ENCODE measurements at regions not wholly inside any gene's neighbourhood (a gene's known extent, or its start where the extent isn't known, plus 50 kb on each side); places are given as distances from the start of the nearest gene placed in this dataset.

GRCh38 chr1:30400507-30400906 is 322.9 kb downstream of the MATN1 start:
- DNase-seq: no peak

- DNase-seq: no peak
Observed at GRCh38 chr1:30399026-30399425, 324.4 kb downstream of the MATN1 start.

- DNase-seq: no peak
Observed at GRCh38 chr1:30397576-30397975, 325.8 kb downstream of the MATN1 start.

- no peak for DNase-seq
Observed at GRCh38 chr1:30395631-30396030, 327.8 kb downstream of the MATN1 start.

- DNase-seq: no peak
Observed at GRCh38 chr1:30388386-30388785, 335.0 kb downstream of the MATN1 start.

GRCh38 chr1:30386156-30386926 is 337.0 kb downstream of the MATN1 start:
- DNase-seq: no peak

GRCh38 chr1:30385246-30385995 is 338.0 kb downstream of the MATN1 start:
- no peak for DNase-seq

GRCh38 chr1:30384286-30385245 is 338.8 kb downstream of the MATN1 start:
- DNase-seq: no peak

- no peak for DNase-seq
Observed at GRCh38 chr1:30383221-30383711, 340.1 kb downstream of the MATN1 start.

- no peak for DNase-seq
Observed at GRCh38 chr1:30382496-30382895, 340.9 kb downstream of the MATN1 start.

GRCh38 chr1:30381671-30382365 is 341.6 kb downstream of the MATN1 start:
- no peak for DNase-seq

- DNase-seq: no peak
Observed at GRCh38 chr1:30381266-30381665, 342.1 kb downstream of the MATN1 start.

GRCh38 chr1:30380625-30380984 is 342.8 kb downstream of the MATN1 start:
- DNase-seq: no peak

GRCh38 chr1:30379684-30380624 is 343.4 kb downstream of the MATN1 start:
- peak; percentile 81 for DNase-seq

- no peak for DNase-seq
Observed at GRCh38 chr1:30378991-30379581, 344.3 kb downstream of the MATN1 start.

- DNase-seq: no peak
Observed at GRCh38 chr1:30378003-30378596, 345.3 kb downstream of the MATN1 start.

GRCh38 chr1:30377230-30378002 is 346.0 kb downstream of the MATN1 start:
- no peak for DNase-seq

GRCh38 chr1:30376054-30376697 is 347.2 kb downstream of the MATN1 start:
- DNase-seq: no peak

- DNase-seq: no peak
Observed at GRCh38 chr1:30375156-30375555, 348.2 kb downstream of the MATN1 start.
